HUES64 (cell line): ENCODE measurements at regions not wholly inside any gene's neighbourhood (a gene's known extent, or its start where the extent isn't known, plus 50 kb on each side); places are given as distances from the start of the nearest gene placed in this dataset.

Experiments used
- H3K27ac ChIP-seq: 2 replicates; pipeline ENCODE4 v1.7.0; 2013; ENCODE audit warnings: low read depth, low read length, inconsistent platforms
- H3K27me3 ChIP-seq: 2 replicates; pipeline ENCODE4 v1.6.1; 2013; ENCODE audit warnings: mild to moderate bottlenecking, low read length; ENCODE audit not compliant: insufficient read depth
- H3K36me3 ChIP-seq: 2 replicates; pipeline ENCODE4 v1.6.1; 2013; ENCODE audit warnings: mild to moderate bottlenecking, low read length; ENCODE audit not compliant: insufficient read depth
- H3K4me1 ChIP-seq: 2 replicates; pipeline ENCODE4 v1.6.1; 2013; ENCODE audit warnings: mild to moderate bottlenecking, low read length, moderate library complexity; ENCODE audit not compliant: insufficient read depth
- H3K4me3 ChIP-seq: 2 replicates; pipeline ENCODE4 v1.5.1; 2013; ENCODE audit warnings: mild to moderate bottlenecking, low read length, moderate library complexity
- H3K9ac ChIP-seq: 2 replicates; pipeline ENCODE4 v1.6.1; 2013; ENCODE audit warnings: mild to moderate bottlenecking, low read depth, low read length
- H3K9me3 ChIP-seq: 2 replicates; pipeline ENCODE4 v1.6.1; 2013; ENCODE audit warnings: low read depth, low read length; ENCODE audit not compliant: insufficient read depth
- WGBS: fragments of 150-250, 120-280 bp; methylation state at CpG from one replicate; pipeline ENCODE4 v1.1.7; 2013; ENCODE audit warnings: missing lambda C conversion rate; 5-methylcytosine and 5-hydroxymethylcytosine counted together

- Histone ChIP-seq H3K9ac (no peak overlapping the region), H3K4me3 (no peak overlapping the region), H3K36me3 (no peaks in the 10 kb centered on the region), H3K27ac (no peak overlapping the region), H3K27me3 (no peaks in the 10 kb centered on the region), H3K4me1 (no peaks in the 10 kb centered on the region), H3K9me3 (no peaks in the 10 kb centered on the region; the same call in 1 of the 2 replicates)
- 94% methylated on average over 6 of the region's 6 CpGs for WGBS
Measured at GRCh38 chr5:38029397-38030065, 189.7 kb upstream of the GDNF start.

- H3K4me3 ChIP-seq = no peak overlapping the region
- no peaks in the 10 kb centered on the region for H3K36me3 ChIP-seq
- 78% methylated on average over 2 of the region's 4 CpGs for WGBS
- H3K9ac ChIP-seq = no peak overlapping the region
- no peaks in the 10 kb centered on the region for H3K4me1 ChIP-seq
- no peaks in the 10 kb centered on the region for H3K9me3 ChIP-seq
- no peaks in the 10 kb centered on the region for H3K27me3 ChIP-seq
- H3K27ac ChIP-seq = no peak overlapping the region
Measured at GRCh38 chr5:38023799-38024198, 184.0 kb upstream of the GDNF start.

GRCh38 chr5:38023371-38023770 lies 183.5 kb upstream of the GDNF start:
- Histone ChIP-seq H3K9ac (no peak overlapping the region), H3K4me1 (no peaks in the 10 kb centered on the region), H3K4me3 (no peak overlapping the region), H3K27ac (no peak overlapping the region), H3K9me3 (no peaks in the 10 kb centered on the region), H3K27me3 (no peaks in the 10 kb centered on the region), H3K36me3 (no peaks in the 10 kb centered on the region)
- 97% methylated on average over 4 of the region's 4 CpGs for WGBS

- Histone ChIP-seq H3K36me3 (no peaks in the 10 kb centered on the region), H3K4me3 (no peak overlapping the region), H3K27me3 (no peaks in the 10 kb centered on the region), H3K9ac (no peak overlapping the region), H3K4me1 (no peaks in the 10 kb centered on the region), H3K27ac (no peak overlapping the region), H3K9me3 (no peaks in the 10 kb centered on the region)
- 90% methylated on average over 4 of the region's 4 CpGs for WGBS
Measured at GRCh38 chr5:38022631-38023030, 182.8 kb upstream of the GDNF start.

GRCh38 chr5:38018016-38018415 lies 178.2 kb upstream of the GDNF start:
- WGBS = 91% methylated on average over 6 of the region's 6 CpGs

GRCh38 chr5:38013107-38013506 lies 173.3 kb upstream of the GDNF start:
- Histone ChIP-seq H3K27ac (no peak overlapping the region), H3K9me3 (no peaks in the 10 kb centered on the region), H3K4me1 (no peaks in the 10 kb centered on the region), H3K36me3 (no peaks in the 10 kb centered on the region), H3K4me3 (no peak overlapping the region), H3K9ac (no peak overlapping the region), H3K27me3 (no peaks in the 10 kb centered on the region)
- 93% methylated on average over 2 of the region's 3 CpGs for WGBS

More at GRCh38 chr5:38018016-38018415, 178.2 kb upstream of the GDNF start:
- H3K4me3 ChIP-seq = no peak overlapping the region
- no peak overlapping the region for H3K27ac ChIP-seq
- no peak overlapping the region for H3K9ac ChIP-seq
- no peaks in the 10 kb centered on the region for H3K4me1 ChIP-seq
- H3K36me3 ChIP-seq = no peaks in the 10 kb centered on the region
- H3K9me3 ChIP-seq = no peaks in the 10 kb centered on the region
- H3K27me3 ChIP-seq = no peaks in the 10 kb centered on the region

GRCh38 chr5:38011668-38012188 lies 171.9 kb upstream of the GDNF start:
- Histone ChIP-seq H3K9me3 (no peaks in the 10 kb centered on the region), H3K9ac (no peak overlapping the region), H3K4me1 (no peaks in the 10 kb centered on the region), H3K4me3 (no peak overlapping the region), H3K27me3 (no peaks in the 10 kb centered on the region), H3K36me3 (no peaks in the 10 kb centered on the region), H3K27ac (no peak overlapping the region)
- WGBS = 90% methylated on average over 3 of the region's 3 CpGs

- 94% methylated on average over 2 of the region's 2 CpGs for WGBS
Measured at GRCh38 chr5:38009749-38010358, 170.0 kb upstream of the GDNF start.

GRCh38 chr5:38008198-38008597 lies 168.4 kb upstream of the GDNF start:
- 73% methylated on average over 1 of the region's 1 CpG for WGBS
- Histone ChIP-seq H3K4me1 (no peaks in the 10 kb centered on the region), H3K27ac (no peak overlapping the region), H3K9ac (no peak overlapping the region), H3K36me3 (no peaks in the 10 kb centered on the region), H3K4me3 (no peak overlapping the region), H3K9me3 (no peaks in the 10 kb centered on the region), H3K27me3 (no peaks in the 10 kb centered on the region)

More at GRCh38 chr5:38009749-38010358, 170.0 kb upstream of the GDNF start:
- H3K9ac ChIP-seq = no peak overlapping the region
- H3K27me3 ChIP-seq = no peaks in the 10 kb centered on the region
- H3K36me3 ChIP-seq = no peaks in the 10 kb centered on the region
- H3K4me3 ChIP-seq = no peak overlapping the region
- no peaks in the 10 kb centered on the region for H3K9me3 ChIP-seq
- H3K27ac ChIP-seq = no peak overlapping the region
- no peaks in the 10 kb centered on the region for H3K4me1 ChIP-seq

- H3K4me1 ChIP-seq = no peaks in the 10 kb centered on the region
- H3K9me3 ChIP-seq = no peaks in the 10 kb centered on the region
- H3K9ac ChIP-seq = no peak overlapping the region
- 100% methylated on average over 1 of the region's 1 CpG for WGBS
- no peaks in the 10 kb centered on the region for H3K27me3 ChIP-seq
- no peak overlapping the region for H3K27ac ChIP-seq
- H3K36me3 ChIP-seq = no peaks in the 10 kb centered on the region
- H3K4me3 ChIP-seq = no peak overlapping the region
Measured at GRCh38 chr5:37999593-37999992, 159.8 kb upstream of the GDNF start.

- Histone ChIP-seq H3K36me3 (no peaks in the 10 kb centered on the region), H3K4me1 (no peaks in the 10 kb centered on the region)
- 96% methylated on average over 2 of the region's 3 CpGs for WGBS
Measured at GRCh38 chr5:37996918-37997317, 157.1 kb upstream of the GDNF start.

More at GRCh38 chr5:37996918-37997317, 157.1 kb upstream of the GDNF start:
- H3K27ac ChIP-seq = no peak overlapping the region
- no peak overlapping the region for H3K4me3 ChIP-seq
- H3K27me3 ChIP-seq = no peaks in the 10 kb centered on the region
- H3K9me3 ChIP-seq = no peaks in the 10 kb centered on the region
- no peak overlapping the region for H3K9ac ChIP-seq
